GM23338 (cell line): ENCODE measurements at regions not wholly inside any gene's neighbourhood (a gene's known extent, or its start where the extent isn't known, plus 50 kb on each side); places are given as distances from the start of the nearest gene placed in this dataset.

ENCODE experiments used
- ATAC-seq: fragments of 200-7000 bp; cut with Tn5 transposase; 3 replicates; pipeline ENCODE4 v1.9.1; 2020
- DNase-seq: peaks from one replicate; pipeline ENCODE4 v3.0.0-alpha.2; 2015; ENCODE audit warnings: low spot score
- H2AFZ ChIP-seq: fragments of 200-600 bp; sonication (generic); 2 replicates; pipeline ENCODE4 v1.8.0; 2016; ENCODE audit warnings: antibody characterized with exemption, mild to moderate bottlenecking, moderate library complexity
- H3F3A ChIP-seq: fragments of 200-600 bp; sonication (generic); replicated peaks from 2 replicates; pipeline ENCODE4 v1.8.0; 2017; ENCODE audit warnings: antibody characterized with exemption, mixed run types, low read depth
- H3K27ac ChIP-seq: fragments of 200-600 bp; sonication (generic); 2 replicates; pipeline ENCODE4 v1.6.1; 2016; ENCODE audit warnings: low read depth
- H3K27me3 ChIP-seq: fragments of 200-600 bp; sonication (generic); 2 replicates; pipeline ENCODE4 v1.8.0; 2016; ENCODE audit warnings: mild to moderate bottlenecking, mixed run types, moderate library complexity; ENCODE audit not compliant: insufficient read depth
- H3K36me3 ChIP-seq: fragments of 200-600 bp; sonication (generic); 2 replicates; pipeline ENCODE4 v1.8.0; 2016; ENCODE audit warnings: mild to moderate bottlenecking; ENCODE audit not compliant: insufficient read depth
- H3K4me1 ChIP-seq: fragments of 200-600 bp; sonication (generic); 2 replicates; pipeline ENCODE4 v1.8.0; 2016; ENCODE audit warnings: mild to moderate bottlenecking, moderate library complexity; ENCODE audit not compliant: insufficient read depth
- H3K4me2 ChIP-seq: fragments of 200-600 bp; sonication (generic); 2 replicates; pipeline ENCODE4 v1.7.1; 2017; ENCODE audit warnings: mixed run types
- H3K4me3 ChIP-seq: fragments of 200-600 bp; sonication (generic); 2 replicates; pipeline ENCODE4 v1.6.1; 2016; ENCODE audit warnings: mixed run types
- H3K79me2 ChIP-seq: fragments of 200-600 bp; sonication (generic); replicated peaks from 2 replicates; pipeline ENCODE4 v1.8.0; 2017; ENCODE audit warnings: mild to moderate bottlenecking; ENCODE audit not compliant: insufficient read depth
- H3K9me2 ChIP-seq: fragments of 200-600 bp; sonication (generic); 2 replicates; pipeline ENCODE4 v1.8.0; 2017; ENCODE audit not compliant: insufficient read depth
- H4K20me1 ChIP-seq: fragments of 200-600 bp; sonication (generic); replicated peaks from 2 replicates; pipeline ENCODE4 v1.8.0; 2017; ENCODE audit warnings: mild to moderate bottlenecking; ENCODE audit not compliant: insufficient read depth
- H3K27ac Mint-ChIP-seq: 2 replicates; pipeline ENCODE4 v1.8.0; 2020; ENCODE audit warnings: inconsistent platforms, mild to moderate bottlenecking, moderate library complexity, mixed read lengths
- H3K27me3 Mint-ChIP-seq: 3 replicates; pipeline ENCODE4 v1.8.0; 2022; ENCODE audit warnings: low read depth, mild to moderate bottlenecking, moderate library complexity, mixed read lengths, inconsistent platforms; ENCODE audit not compliant: insufficient read depth, poor library complexity
- H3K36me3 Mint-ChIP-seq: 3 replicates; pipeline ENCODE4 v1.8.0; 2021; ENCODE audit warnings: low read depth, mild to moderate bottlenecking, inconsistent platforms, moderate library complexity, mixed read lengths
- H3K4me1 Mint-ChIP-seq: 3 replicates; pipeline ENCODE4 v1.8.0; 2020; ENCODE audit warnings: mild to moderate bottlenecking, inconsistent platforms, mixed read lengths
- H3K4me3 Mint-ChIP-seq: 3 replicates; pipeline ENCODE4 v1.8.0; 2021; ENCODE audit warnings: moderate library complexity, mild to moderate bottlenecking, inconsistent platforms, mixed read lengths
- H3K9me3 Mint-ChIP-seq: 3 replicates; pipeline ENCODE4 v1.8.0; 2020; ENCODE audit warnings: moderate library complexity, mild to moderate bottlenecking, inconsistent platforms, mixed read lengths
- EZH2 ChIP-seq: fragments of 200-600 bp; sonication (generic); IDR thresholded peaks from one replicate; pipeline ENCODE4 v1.8.0; 2017; ENCODE audit warnings: antibody characterized with exemption, mild to moderate bottlenecking, low read depth; ENCODE audit not compliant: unreplicated experiment
- EZH2phosphoT487 ChIP-seq: fragments of 200-600 bp; sonication (generic); IDR thresholded peaks from one replicate; pipeline ENCODE4 v1.8.1; 2018; ENCODE audit warnings: antibody characterized with exemption; ENCODE audit not compliant: unreplicated experiment
- JUNB ChIP-seq: IDR thresholded peaks from one replicate; pipeline ENCODE4 v1.6.1; 2016; ENCODE audit warnings: antibody characterized with exemption; ENCODE audit not compliant: unreplicated experiment
- POLR2AphosphoS5 ChIP-seq: IDR thresholded peaks from 2 replicates; pipeline ENCODE4 v1.6.1; 2016; ENCODE audit warnings: antibody characterized with exemption, low read depth
- REST ChIP-seq: IDR thresholded peaks from one replicate; pipeline ENCODE4 v1.6.1; 2018; ENCODE audit warnings: antibody characterized with exemption; ENCODE audit not compliant: unreplicated experiment
- STAT1 ChIP-seq: IDR thresholded peaks from one replicate; pipeline ENCODE4 v1.6.1; 2016; ENCODE audit warnings: antibody characterized with exemption; ENCODE audit not compliant: unreplicated experiment
- ZNF114 ChIP-seq: fragments of 250-450 bp; sonication (Bioruptor Pico); IDR thresholded peaks from 2 replicates; pipeline ENCODE4 v1.5.0; 2020; ENCODE audit warnings: mild to moderate bottlenecking, moderate library complexity
- ZNF331 ChIP-seq: fragments of 250-450 bp; sonication (Bioruptor Pico); IDR thresholded peaks from 2 replicates; pipeline ENCODE4 v1.5.0; 2020; ENCODE audit warnings: low read depth, mild to moderate bottlenecking, moderate library complexity
- ZNF462 ChIP-seq: fragments of 250-450 bp; sonication (Bioruptor Pico); IDR thresholded peaks from 2 replicates; pipeline ENCODE4 v1.5.0; 2020; ENCODE audit warnings: mild to moderate bottlenecking, moderate library complexity

- TF ChIP-seq ZNF114 (CRISPR knock-in tag) (no peak), JUNB (no peak), POLR2AphosphoS5 (no peak), EZH2phosphoT487 (no peak), ZNF462 (CRISPR knock-in tag) (no peak), REST (no peak), EZH2 (no peak), STAT1 (no peak), ZNF331 (CRISPR knock-in tag) (no peak)
- Histone ChIP-seq H3K36me3 (no peaks in the 10 kb centered on the region), H2AFZ (no peak overlapping the region), H3K79me2 (no peaks in the 10 kb centered on the region), H4K20me1 (no peaks in the 10 kb centered on the region), H3K9me2 (no peaks in the 10 kb centered on the region), H3K4me1 (no peaks in the 10 kb centered on the region), H3F3A (no peaks in the 10 kb centered on the region), H3K27me3 (no peaks in the 10 kb centered on the region), H3K4me3 (no peak overlapping the region), H3K27ac (no peak overlapping the region), H3K4me2 (no peak overlapping the region)
- Mint-ChIP-seq H3K27me3 (peaks cover 2% of the 10 kb centered on the region), H3K4me3 (no peak overlapping the region), H3K27ac (no peak overlapping the region), H3K9me3 (no peaks in the 10 kb centered on the region), H3K4me1 (no peaks in the 10 kb centered on the region), H3K36me3 (no peaks in the 10 kb centered on the region)
- ATAC-seq (no peak), DNase-seq (no peak)
Measured at GRCh38 chrX:137227151-137227550, 193.4 kb upstream of the GPR101 start.
